ENCODE measurements at regions not wholly inside any gene's neighbourhood (a gene's known extent, or its start where the extent isn't known, plus 50 kb on each side); places are given as distances from the start of the nearest gene placed in this dataset.
"Not testable (repeated sequence)": the region's sequence is repeated elsewhere in the genome, so short reads cannot be mapped to it uniquely, and the experiment has no call there.

DNA sequence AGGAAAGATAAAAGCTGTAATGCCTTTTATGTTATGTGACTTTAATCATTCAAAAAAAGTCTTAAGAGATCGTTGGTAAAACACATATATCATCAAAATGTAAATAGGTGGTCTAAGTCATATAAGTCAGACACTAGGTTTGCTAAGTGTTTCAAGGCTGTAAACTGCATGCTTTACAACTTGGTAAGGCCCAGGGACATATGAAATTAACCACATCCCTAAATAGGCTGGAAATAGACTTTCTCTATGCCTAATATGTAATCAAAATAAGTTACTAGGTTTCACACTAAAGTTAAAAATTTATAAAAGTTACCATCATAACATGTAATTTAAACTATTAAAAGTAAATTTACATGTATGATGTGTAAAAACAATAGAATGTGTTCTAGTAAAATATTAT is 946.3 kb upstream of the LRATD1 start:
- no peaks in the 10 kb centered on the region for H3K4me1 ChIP-seq (ENCODE audit: insufficient read depth, insufficient read length)
- H3K27me3 ChIP-seq (ENCODE audit: insufficient read depth, insufficient read length), result peaks cover 10% of the 10 kb centered on the region
- no peak overlapping the region for H3K9ac ChIP-seq (ENCODE audit: insufficient read length, low read depth)
- no peak for DNase-seq (ENCODE audit: low read depth, low spot score)
- H3K9me3 ChIP-seq (ENCODE audit: insufficient read depth, low read length), result peaks cover 31% of the 10 kb centered on the region
- no peaks in the 10 kb centered on the region for H3K36me3 ChIP-seq (ENCODE audit: insufficient read depth, insufficient read length, low read length)
- H3K4me3 ChIP-seq (ENCODE audit: insufficient read length, low read depth), result no peak overlapping the region
- no peak for TF ChIP-seq ZNF274 (IDR thresholded peaks at IDR 0.05; ENCODE audit: low read depth, low read length)
- TF ChIP-seq SUZ12 (IDR thresholded peaks at IDR 0.05; ENCODE audit: extremely low read depth, insufficient read depth, insufficient read length), result no peak
- TF ChIP-seq YY1 (IDR thresholded peaks at IDR 0.05; ENCODE audit: insufficient read depth, insufficient read length), result no peak

DNA sequence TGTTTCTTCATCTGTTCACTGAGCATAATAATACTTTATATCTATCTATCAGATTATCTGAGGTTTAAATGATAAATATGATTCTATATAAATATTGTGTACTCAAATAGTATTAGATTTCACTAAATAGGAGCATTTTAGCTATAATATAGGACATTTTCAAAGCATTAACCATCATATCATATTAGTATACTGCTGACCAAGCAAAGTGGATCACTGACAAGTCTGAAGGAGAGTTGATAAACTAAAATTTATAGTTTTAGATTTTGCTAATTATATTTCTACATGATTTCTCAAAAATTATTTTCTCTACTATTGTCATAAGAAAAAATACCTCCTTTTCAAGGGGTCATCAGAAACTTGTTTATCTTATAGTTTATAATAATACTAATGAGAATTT is 937.8 kb upstream of the LRATD1 start:
- Histone ChIP-seq H3K27me3 (ENCODE audit: insufficient read depth, insufficient read length) (no peaks in the 10 kb centered on the region), H3K4me3 (ENCODE audit: insufficient read length, low read depth) (no peak overlapping the region), H3K9me3 (ENCODE audit: insufficient read depth, low read length) (no peaks in the 10 kb centered on the region), H3K4me1 (ENCODE audit: insufficient read depth, insufficient read length) (no peaks in the 10 kb centered on the region), H3K9ac (ENCODE audit: insufficient read length, low read depth) (no peak overlapping the region), H3K36me3 (ENCODE audit: insufficient read depth, insufficient read length, low read length) (no peaks in the 10 kb centered on the region)
- DNase-seq (ENCODE audit: low read depth, low spot score), result no peak
- no peak for TF ChIP-seq YY1 (IDR thresholded peaks at IDR 0.05; ENCODE audit: insufficient read depth, insufficient read length)
- no peak for TF ChIP-seq SUZ12 (IDR thresholded peaks at IDR 0.05; ENCODE audit: extremely low read depth, insufficient read depth, insufficient read length)
- no peak for TF ChIP-seq ZNF274 (IDR thresholded peaks at IDR 0.05; ENCODE audit: low read depth, low read length)

DNA sequence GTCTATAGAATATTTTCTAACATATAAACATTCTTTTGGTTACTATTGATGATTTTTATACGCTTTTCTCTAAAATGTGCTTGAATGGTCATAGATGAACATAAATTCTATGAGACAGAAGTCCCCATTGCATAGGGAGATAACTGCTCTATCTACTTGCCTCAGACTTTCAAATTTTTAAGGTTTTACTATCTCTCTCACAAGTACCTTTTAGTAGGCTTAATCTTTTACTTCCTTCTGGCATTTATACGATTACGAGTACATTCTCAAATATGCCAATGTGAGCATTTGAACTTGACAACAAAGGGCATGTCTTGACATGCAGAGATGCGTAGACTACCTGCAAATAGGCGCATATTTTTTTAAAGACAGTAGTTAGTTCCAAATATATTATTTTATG is 935.9 kb upstream of the LRATD1 start:
- Histone ChIP-seq H3K4me3 (ENCODE audit: insufficient read length, low read depth) (no peak overlapping the region), H3K27me3 (ENCODE audit: insufficient read depth, insufficient read length) (no peaks in the 10 kb centered on the region), H3K36me3 (ENCODE audit: insufficient read depth, insufficient read length, low read length) (no peaks in the 10 kb centered on the region), H3K9ac (ENCODE audit: insufficient read length, low read depth) (no peak overlapping the region), H3K4me1 (ENCODE audit: insufficient read depth, insufficient read length) (no peaks in the 10 kb centered on the region), H3K9me3 (ENCODE audit: insufficient read depth, low read length) (no peaks in the 10 kb centered on the region)
- TF ChIP-seq ZNF274 (IDR thresholded peaks at IDR 0.05; ENCODE audit: low read depth, low read length), result no peak
- TF ChIP-seq YY1 (IDR thresholded peaks at IDR 0.05; ENCODE audit: insufficient read depth, insufficient read length), result no peak
- TF ChIP-seq SUZ12 (IDR thresholded peaks at IDR 0.05; ENCODE audit: extremely low read depth, insufficient read depth, insufficient read length), result no peak
- DNase-seq (ENCODE audit: low read depth, low spot score), result no peak

DNA sequence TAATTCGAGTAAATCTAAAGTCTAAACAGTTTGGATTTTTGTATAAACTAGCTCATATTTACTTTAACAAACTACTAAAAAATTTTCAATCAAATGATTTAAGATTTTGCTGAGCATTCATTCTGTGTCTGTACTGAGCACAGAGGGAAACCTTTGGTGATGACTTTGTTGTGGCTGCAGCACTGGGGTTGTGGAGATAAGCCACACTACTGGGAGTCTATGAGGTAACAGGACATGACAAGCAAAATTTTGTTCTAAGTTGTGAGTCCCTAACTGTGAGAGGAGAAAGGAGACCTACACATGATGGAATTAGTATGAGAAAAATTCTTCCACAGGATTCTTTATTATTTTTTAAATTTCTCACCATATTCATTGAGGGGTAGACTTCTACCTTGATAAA is 933.7 kb upstream of the LRATD1 start:
- Histone ChIP-seq H3K4me3 (ENCODE audit: insufficient read length, low read depth) (no peak overlapping the region), H3K9ac (ENCODE audit: insufficient read length, low read depth) (no peak overlapping the region), H3K4me1 (ENCODE audit: insufficient read depth, insufficient read length) (no peaks in the 10 kb centered on the region), H3K9me3 (ENCODE audit: insufficient read depth, low read length) (no peaks in the 10 kb centered on the region), H3K27me3 (ENCODE audit: insufficient read depth, insufficient read length) (no peaks in the 10 kb centered on the region), H3K36me3 (ENCODE audit: insufficient read depth, insufficient read length, low read length) (no peaks in the 10 kb centered on the region)
- TF ChIP-seq YY1 (IDR thresholded peaks at IDR 0.05; ENCODE audit: insufficient read depth, insufficient read length) (no peak), ZNF274 (IDR thresholded peaks at IDR 0.05; ENCODE audit: low read depth, low read length) (no peak), SUZ12 (IDR thresholded peaks at IDR 0.05; ENCODE audit: extremely low read depth, insufficient read depth, insufficient read length) (no peak)
- DNase-seq (ENCODE audit: low read depth, low spot score), result no peak

DNA sequence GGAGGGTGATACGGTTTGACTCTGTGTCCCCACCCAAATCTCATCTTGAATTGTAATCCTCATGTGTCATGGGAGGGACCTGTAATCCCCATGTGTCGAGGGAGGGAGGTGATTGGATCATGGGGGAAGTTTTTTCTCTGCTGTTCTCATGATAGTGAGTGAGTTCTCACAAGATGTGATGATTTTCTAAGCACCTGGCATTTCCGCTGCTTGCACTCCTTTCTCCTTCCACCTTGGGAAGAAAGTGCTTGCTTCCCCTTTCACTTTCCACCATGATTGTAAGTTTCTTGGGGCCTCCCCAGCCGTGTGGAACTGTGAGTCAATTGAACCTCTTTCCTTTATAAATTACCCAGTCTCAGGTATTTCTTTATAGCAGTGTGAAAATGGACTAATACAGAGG is 932.6 kb upstream of the LRATD1 start:
- not testable (repeated sequence) for H3K4me3 ChIP-seq (ENCODE audit: insufficient read length, low read depth); H3K36me3 ChIP-seq (ENCODE audit: insufficient read depth, insufficient read length, low read length); H3K4me1 ChIP-seq (ENCODE audit: insufficient read depth, insufficient read length); H3K27me3 ChIP-seq (ENCODE audit: insufficient read depth, insufficient read length); H3K9me3 ChIP-seq (ENCODE audit: insufficient read depth, low read length); DNase-seq (ENCODE audit: low read depth, low spot score); H3K9ac ChIP-seq (ENCODE audit: insufficient read length, low read depth)

DNA sequence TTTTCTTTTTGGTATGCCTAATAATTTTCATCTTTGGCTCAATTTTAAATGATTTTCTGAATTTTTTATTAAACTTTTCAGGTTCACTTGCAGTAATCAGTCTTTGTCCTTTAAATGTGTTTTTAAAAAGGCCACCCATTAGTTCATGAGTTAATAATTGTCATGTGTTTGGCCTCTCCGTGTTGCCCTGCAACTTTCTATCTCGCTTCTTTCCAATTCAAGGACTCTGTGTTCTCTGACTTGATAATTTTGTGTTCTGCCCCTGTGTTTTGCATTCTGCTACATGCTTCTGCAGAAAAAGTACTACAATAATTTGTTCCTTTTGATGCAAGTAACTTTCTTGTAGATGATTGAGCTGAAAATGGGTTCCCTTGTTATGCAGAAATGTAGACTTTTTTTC is 921.4 kb upstream of the LRATD1 start:
- TF ChIP-seq YY1 (IDR thresholded peaks at IDR 0.05; ENCODE audit: insufficient read depth, insufficient read length) (no peak), ZNF274 (IDR thresholded peaks at IDR 0.05; ENCODE audit: low read depth, low read length) (no peak), SUZ12 (IDR thresholded peaks at IDR 0.05; ENCODE audit: extremely low read depth, insufficient read depth, insufficient read length) (no peak)
- H3K4me1 ChIP-seq (ENCODE audit: insufficient read depth, insufficient read length), result no peaks in the 10 kb centered on the region
- no peaks in the 10 kb centered on the region for H3K9me3 ChIP-seq (ENCODE audit: insufficient read depth, low read length)
- H3K36me3 ChIP-seq (ENCODE audit: insufficient read depth, insufficient read length, low read length), result no peaks in the 10 kb centered on the region
- no peak for DNase-seq (ENCODE audit: low read depth, low spot score)
- no peak overlapping the region for H3K4me3 ChIP-seq (ENCODE audit: insufficient read length, low read depth)
- H3K9ac ChIP-seq (ENCODE audit: insufficient read length, low read depth), result no peak overlapping the region
- H3K27me3 ChIP-seq (ENCODE audit: insufficient read depth, insufficient read length), result no peaks in the 10 kb centered on the region

DNA sequence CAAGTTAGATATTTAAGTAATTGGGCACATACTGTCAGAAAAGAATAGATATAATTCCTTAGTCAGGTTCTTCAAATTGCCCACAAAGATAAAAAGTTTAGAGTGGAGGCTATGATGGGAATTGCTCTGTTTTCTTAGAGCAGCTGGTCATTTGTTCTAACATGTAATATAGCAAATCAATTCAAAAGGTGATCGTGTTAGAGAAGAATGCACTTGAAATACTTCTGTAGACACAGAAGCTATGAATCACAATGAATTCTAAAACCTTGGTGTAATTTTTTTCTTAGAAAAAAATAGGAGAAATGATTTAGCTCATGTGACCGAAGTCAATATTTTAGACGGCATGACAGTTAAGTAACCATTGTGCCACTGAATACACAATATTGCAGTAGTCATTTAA is 918.1 kb upstream of the LRATD1 start:
- Histone ChIP-seq H3K36me3 (ENCODE audit: insufficient read depth, insufficient read length, low read length) (no peaks in the 10 kb centered on the region), H3K9me3 (ENCODE audit: insufficient read depth, low read length) (no peaks in the 10 kb centered on the region), H3K27me3 (ENCODE audit: insufficient read depth, insufficient read length) (no peaks in the 10 kb centered on the region), H3K4me3 (ENCODE audit: insufficient read length, low read depth) (no peak overlapping the region), H3K9ac (ENCODE audit: insufficient read length, low read depth) (no peak overlapping the region), H3K4me1 (ENCODE audit: insufficient read depth, insufficient read length) (no peaks in the 10 kb centered on the region)
- TF ChIP-seq SUZ12 (IDR thresholded peaks at IDR 0.05; ENCODE audit: extremely low read depth, insufficient read depth, insufficient read length) (no peak), ZNF274 (IDR thresholded peaks at IDR 0.05; ENCODE audit: low read depth, low read length) (no peak), YY1 (IDR thresholded peaks at IDR 0.05; ENCODE audit: insufficient read depth, insufficient read length) (no peak)
- no peak for DNase-seq (ENCODE audit: low read depth, low spot score)

DNA sequence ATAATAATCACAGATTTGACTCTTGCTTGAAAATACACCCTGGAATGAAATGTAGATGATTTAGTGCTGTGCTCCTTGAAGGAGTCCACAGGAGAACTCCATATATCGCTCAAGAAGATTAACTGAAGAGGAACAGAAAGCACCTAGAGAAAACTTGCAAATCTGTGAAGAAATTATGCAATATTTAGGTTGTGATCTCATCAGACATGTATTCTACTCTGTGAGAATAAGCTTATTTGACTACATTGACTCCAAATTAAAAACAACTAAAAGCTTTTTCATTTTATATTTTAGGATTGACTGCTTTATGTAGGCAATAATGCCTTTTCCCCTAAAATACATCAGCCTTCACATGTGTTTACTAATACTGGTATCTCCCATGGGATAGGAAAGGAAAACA is 906.6 kb upstream of the LRATD1 start:
- H3K4me1 ChIP-seq (ENCODE audit: insufficient read depth, insufficient read length), result no peaks in the 10 kb centered on the region
- DNase-seq (ENCODE audit: low read depth, low spot score), result no peak
- H3K27me3 ChIP-seq (ENCODE audit: insufficient read depth, insufficient read length), result no peaks in the 10 kb centered on the region
- H3K9ac ChIP-seq (ENCODE audit: insufficient read length, low read depth), result no peak overlapping the region
- H3K4me3 ChIP-seq (ENCODE audit: insufficient read length, low read depth), result no peak overlapping the region
- no peaks in the 10 kb centered on the region for H3K36me3 ChIP-seq (ENCODE audit: insufficient read depth, insufficient read length, low read length)
- TF ChIP-seq ZNF274 (IDR thresholded peaks at IDR 0.05; ENCODE audit: low read depth, low read length) (no peak), SUZ12 (IDR thresholded peaks at IDR 0.05; ENCODE audit: extremely low read depth, insufficient read depth, insufficient read length) (no peak), YY1 (IDR thresholded peaks at IDR 0.05; ENCODE audit: insufficient read depth, insufficient read length) (no peak)
- H3K9me3 ChIP-seq (ENCODE audit: insufficient read depth, low read length), result no peaks in the 10 kb centered on the region

Data from NT2/D1 (cell line).